ENCODE measurements at regions not wholly inside any gene's neighbourhood (a gene's known extent, or its start where the extent isn't known, plus 50 kb on each side); places are given as distances from the start of the nearest gene placed in this dataset.

DNA sequence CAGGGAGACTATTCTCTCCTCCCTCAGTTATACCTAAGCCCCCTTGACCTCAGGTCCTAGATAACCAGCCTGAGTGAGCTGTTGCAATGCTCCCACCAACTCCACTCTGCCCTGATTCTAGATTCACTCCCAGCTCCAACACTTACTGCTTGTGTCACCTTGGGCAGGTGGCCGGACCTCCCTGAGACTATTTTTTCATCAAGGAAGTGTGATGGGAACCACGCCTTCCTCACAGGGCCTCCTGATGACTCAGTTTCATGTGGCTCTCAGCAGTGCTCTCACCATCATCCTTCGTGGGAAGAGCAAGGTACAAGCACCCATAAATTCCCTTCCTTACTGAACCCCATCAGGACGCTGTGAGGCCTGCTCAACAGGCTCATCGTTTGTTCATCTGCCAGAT lies 925.8 kb upstream of the ZNF722 start:
- Mint-ChIP-seq H3K4me1 (no peaks in the 10 kb centered on the region), H3K9me3 (peaks cover 57% of the 10 kb centered on the region), H3K36me3 (peaks cover 10% of the 10 kb centered on the region), H3K27me3 (ENCODE audit: low read depth) (no peaks in the 10 kb centered on the region), H3K27ac (no peak overlapping the region), H3K4me3 (no peak overlapping the region)
- TF ChIP-seq, protein P1, sequence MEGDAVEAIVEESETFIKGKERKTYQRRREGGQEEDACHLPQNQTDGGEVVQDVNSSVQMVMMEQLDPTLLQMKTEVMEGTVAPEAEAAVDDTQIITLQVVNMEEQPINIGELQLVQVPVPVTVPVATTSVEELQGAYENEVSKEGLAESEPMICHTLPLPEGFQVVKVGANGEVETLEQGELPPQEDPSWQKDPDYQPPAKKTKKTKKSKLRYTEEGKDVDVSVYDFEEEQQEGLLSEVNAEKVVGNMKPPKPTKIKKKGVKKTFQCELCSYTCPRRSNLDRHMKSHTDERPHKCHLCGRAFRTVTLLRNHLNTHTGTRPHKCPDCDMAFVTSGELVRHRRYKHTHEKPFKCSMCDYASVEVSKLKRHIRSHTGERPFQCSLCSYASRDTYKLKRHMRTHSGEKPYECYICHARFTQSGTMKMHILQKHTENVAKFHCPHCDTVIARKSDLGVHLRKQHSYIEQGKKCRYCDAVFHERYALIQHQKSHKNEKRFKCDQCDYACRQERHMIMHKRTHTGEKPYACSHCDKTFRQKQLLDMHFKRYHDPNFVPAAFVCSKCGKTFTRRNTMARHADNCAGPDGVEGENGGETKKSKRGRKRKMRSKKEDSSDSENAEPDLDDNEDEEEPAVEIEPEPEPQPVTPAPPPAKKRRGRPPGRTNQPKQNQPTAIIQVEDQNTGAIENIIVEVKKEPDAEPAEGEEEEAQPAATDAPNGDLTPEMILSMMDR (IDR thresholded peaks at IDR 0.05; ENCODE audit: unreplicated experiment) = no peak
- no peak for DNase-seq (ENCODE audit: low spot score in 2 of 2, unreplicated experiment in 2 of 2)

DNA sequence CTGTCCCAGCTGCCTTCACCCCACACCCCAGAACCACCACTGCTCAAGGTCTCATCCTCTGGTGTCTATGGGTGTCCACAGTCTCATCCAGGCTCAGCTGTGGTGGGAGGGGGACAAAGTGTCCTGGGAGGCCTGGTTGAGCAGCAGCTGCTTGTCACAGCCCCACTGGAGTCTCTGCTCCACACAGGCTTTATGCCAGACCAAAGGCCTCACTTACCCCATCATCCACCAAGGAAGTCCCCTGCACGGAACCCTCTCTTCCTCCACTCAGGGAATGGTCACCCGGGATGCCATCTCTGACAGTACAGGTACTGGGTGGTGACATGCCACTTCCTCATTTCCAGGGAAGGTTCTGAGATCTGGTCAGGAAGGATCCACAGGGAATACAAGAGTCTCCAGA lies 925.4 kb upstream of the ZNF722 start:
- Mint-ChIP-seq H3K4me3 (no peak overlapping the region), H3K27me3 (ENCODE audit: low read depth) (no peaks in the 10 kb centered on the region), H3K9me3 (peaks cover 59% of the 10 kb centered on the region), H3K27ac (no peak overlapping the region), H3K36me3 (peaks cover 10% of the 10 kb centered on the region), H3K4me1 (no peaks in the 10 kb centered on the region)
- TF ChIP-seq, protein P1 (IDR thresholded peaks at IDR 0.05; ENCODE audit: unreplicated experiment) = no peak
- DNase-seq (ENCODE audit: low spot score in 2 of 2, unreplicated experiment in 2 of 2) = no peak

DNA sequence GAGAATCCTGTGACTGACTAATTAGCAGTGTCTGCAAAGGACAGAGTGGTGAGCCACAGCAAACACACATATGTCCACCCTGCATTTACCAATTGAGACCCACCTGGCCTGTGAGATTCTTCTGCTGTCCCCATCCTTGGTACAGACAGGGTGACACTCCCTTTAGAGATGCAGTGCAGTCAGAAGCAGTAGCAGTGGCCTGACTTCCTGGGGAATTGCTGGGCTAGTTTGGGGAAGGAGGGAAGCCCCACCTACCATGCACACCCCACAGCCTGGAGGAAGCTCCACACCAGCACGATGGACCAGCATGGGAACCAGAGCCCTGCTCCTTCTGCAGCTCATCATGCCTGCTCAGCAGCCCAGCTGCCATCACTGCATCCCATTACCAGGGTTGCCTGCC lies 924.9 kb upstream of the ZNF722 start:
- TF ChIP-seq, protein P1 (IDR thresholded peaks at IDR 0.05; ENCODE audit: unreplicated experiment) = no peak
- DNase-seq (ENCODE audit: low spot score in 2 of 2, unreplicated experiment in 2 of 2) = no peak
- peaks cover 59% of the 10 kb centered on the region for H3K9me3 Mint-ChIP-seq
- H3K4me3 Mint-ChIP-seq = no peak overlapping the region
- H3K27me3 Mint-ChIP-seq (ENCODE audit: low read depth) = no peaks in the 10 kb centered on the region
- H3K27ac Mint-ChIP-seq = no peak overlapping the region
- no peaks in the 10 kb centered on the region for H3K4me1 Mint-ChIP-seq
- H3K36me3 Mint-ChIP-seq = peaks cover 7% of the 10 kb centered on the region

DNA sequence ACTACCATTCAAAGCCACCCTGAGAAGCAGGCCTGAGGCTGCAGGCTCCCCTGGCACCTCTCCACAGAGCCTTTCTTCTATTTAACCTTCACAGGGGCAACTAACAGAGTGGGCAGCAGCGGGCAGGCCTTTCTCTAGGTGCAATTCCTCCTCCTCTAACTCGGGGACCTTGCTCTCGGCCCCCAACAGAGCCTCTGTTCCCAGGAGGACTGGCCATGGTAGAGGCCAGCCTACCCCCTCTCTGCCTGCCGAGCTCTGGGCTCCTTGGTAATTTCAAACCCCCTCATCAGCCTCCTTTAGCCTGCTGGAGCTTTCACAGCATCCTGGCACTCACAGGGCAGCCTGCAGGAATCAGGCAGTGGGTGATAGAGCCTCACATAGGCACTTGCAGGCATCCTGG lies 920.8 kb upstream of the ZNF722 start:
- no peaks in the 10 kb centered on the region for H3K4me1 Mint-ChIP-seq
- H3K9me3 Mint-ChIP-seq = peaks cover 74% of the 10 kb centered on the region
- peaks cover 8% of the 10 kb centered on the region for H3K36me3 Mint-ChIP-seq
- no peak overlapping the region for H3K4me3 Mint-ChIP-seq
- no peak overlapping the region for H3K27ac Mint-ChIP-seq
- TF ChIP-seq, protein P1 (IDR thresholded peaks at IDR 0.05; ENCODE audit: unreplicated experiment) = no peak
- no peaks in the 10 kb centered on the region for H3K27me3 Mint-ChIP-seq (ENCODE audit: low read depth)
- no peak for DNase-seq (ENCODE audit: low spot score in 2 of 2, unreplicated experiment in 2 of 2)

DNA sequence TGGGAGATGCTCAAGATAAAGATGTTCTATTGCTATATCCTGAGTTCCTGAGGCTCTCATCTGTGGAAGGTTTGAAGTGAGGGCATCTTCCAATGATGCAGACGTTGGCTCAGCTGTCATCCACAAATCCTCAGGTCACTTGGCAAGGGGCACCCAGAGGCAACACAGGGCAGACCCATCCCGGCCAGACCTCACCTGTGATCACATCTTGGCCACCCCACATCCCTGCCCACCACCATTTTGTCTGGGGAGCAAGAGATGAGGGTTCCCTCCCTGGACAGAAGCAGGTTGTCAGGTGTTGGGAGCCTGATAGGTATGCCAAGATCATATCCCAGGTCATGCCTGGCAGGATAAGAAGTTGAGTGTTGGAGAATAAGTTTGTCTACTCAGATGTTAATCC lies 918.2 kb upstream of the ZNF722 start:
- no peak for DNase-seq (ENCODE audit: low spot score in 2 of 2, unreplicated experiment in 2 of 2)
- TF ChIP-seq, protein P1 (IDR thresholded peaks at IDR 0.05; ENCODE audit: unreplicated experiment) = no peak
- peaks cover 11% of the 10 kb centered on the region for H3K36me3 Mint-ChIP-seq

DNA sequence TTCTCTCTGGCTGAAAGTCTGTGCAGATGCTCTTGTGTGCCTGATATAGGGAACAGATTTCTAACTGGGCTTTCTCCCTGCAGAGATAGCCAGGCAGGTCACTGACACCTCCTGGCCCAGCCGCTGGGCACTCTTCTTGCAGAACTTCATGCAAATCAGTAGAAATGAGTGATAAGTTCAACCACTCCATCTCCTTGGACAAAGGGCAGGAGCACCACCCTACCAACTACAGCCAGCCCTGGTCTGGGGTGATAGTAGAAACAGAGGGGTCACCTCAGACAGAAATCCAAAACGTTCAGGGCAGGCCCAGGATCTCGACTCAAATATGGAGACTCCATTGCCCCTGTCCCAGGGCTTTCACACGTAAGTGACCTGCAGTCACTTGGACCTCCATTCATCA lies 917.8 kb upstream of the ZNF722 start:
- H3K9me3 Mint-ChIP-seq = peaks cover 70% of the 10 kb centered on the region
- peaks cover 11% of the 10 kb centered on the region for H3K36me3 Mint-ChIP-seq
- DNase-seq (ENCODE audit: low spot score in 2 of 2, unreplicated experiment in 2 of 2) = no peak
- no peak overlapping the region for H3K4me3 Mint-ChIP-seq
- no peaks in the 10 kb centered on the region for H3K4me1 Mint-ChIP-seq
- H3K27me3 Mint-ChIP-seq (ENCODE audit: low read depth) = no peaks in the 10 kb centered on the region
- TF ChIP-seq, protein P1 (IDR thresholded peaks at IDR 0.05; ENCODE audit: unreplicated experiment) = no peak
- H3K27ac Mint-ChIP-seq = no peak overlapping the region

More for the DNA sequence above, 918.2 kb upstream of the ZNF722 start:
- Mint-ChIP-seq H3K27ac (no peak overlapping the region), H3K4me3 (no peak overlapping the region), H3K9me3 (peaks cover 72% of the 10 kb centered on the region), H3K4me1 (no peaks in the 10 kb centered on the region), H3K27me3 (ENCODE audit: low read depth) (no peaks in the 10 kb centered on the region)

All from mesothelial cell of epicardium (in vitro differentiated cells).